GM19238 (cell line): ENCODE measurements at regions not wholly inside any gene's neighbourhood (a gene's known extent, or its start where the extent isn't known, plus 50 kb on each side); places are given as distances from the start of the nearest gene placed in this dataset.

Experiments used
- DNase-seq: peaks from one replicate; pipeline ENCODE4 v3.0.0; 2011; ENCODE audit warnings: low spot score; ENCODE audit not compliant: insufficient read length

DNA sequence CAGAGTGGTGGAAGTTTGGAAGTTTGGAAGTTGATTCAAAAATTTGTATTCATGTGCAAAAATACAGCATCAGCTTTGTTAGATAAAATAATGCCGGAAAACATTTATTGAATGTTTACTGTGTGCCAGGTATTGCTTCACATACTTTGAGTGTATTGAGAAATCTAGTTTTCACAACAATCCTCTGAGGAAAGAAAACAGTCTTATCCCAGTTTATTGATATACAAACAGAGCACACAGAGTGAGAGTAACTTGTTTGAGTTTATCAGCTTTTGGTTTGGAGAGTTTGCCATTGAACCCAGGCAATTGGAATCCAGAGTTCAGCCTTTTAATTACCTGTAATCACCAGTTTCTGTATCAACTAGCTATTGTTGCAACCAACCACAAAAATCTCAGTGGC, 127.2 kb upstream of the RPS6KA3 start:
- no peak for DNase-seq

DNA sequence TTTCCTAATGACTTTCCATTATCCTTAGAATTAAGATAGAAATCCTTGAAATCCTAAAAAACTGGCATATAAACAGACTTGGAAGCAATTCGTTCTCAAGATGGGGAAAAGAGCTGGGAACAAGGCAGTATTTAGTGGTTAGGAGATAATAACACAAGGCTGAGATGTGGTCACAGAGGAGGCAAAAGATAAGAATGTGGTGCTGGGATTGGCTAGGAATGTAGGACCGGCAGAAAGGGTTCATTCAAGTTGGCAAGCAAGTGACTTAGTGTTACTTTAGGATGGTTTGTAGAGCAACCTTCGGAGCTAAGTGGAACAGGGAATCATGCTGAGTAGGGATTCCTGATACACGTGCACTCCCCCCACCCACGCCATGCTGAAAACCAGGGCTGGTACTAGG, 121.9 kb upstream of the RPS6KA3 start:
- DNase-seq: no peak

DNA sequence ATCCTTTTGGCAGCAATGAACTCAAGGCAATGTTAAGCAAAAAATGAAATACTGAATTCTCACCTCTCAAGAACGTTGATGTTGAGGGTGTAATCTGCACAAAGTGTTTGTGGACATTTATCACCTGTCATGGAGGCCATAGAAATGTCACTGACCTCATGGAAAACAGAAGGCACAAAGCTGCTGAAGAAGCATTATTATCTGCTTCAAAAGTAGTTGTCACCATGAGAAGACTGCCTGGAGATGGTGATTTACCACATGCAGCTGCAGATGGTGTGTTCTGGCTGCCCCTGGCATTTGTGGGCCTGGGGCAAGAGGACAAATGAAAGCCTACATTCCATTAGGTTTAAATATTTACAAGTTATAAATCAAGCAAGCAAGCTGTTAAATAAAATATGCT, 116.8 kb upstream of the RPS6KA3 start:
- no peak for DNase-seq

DNA sequence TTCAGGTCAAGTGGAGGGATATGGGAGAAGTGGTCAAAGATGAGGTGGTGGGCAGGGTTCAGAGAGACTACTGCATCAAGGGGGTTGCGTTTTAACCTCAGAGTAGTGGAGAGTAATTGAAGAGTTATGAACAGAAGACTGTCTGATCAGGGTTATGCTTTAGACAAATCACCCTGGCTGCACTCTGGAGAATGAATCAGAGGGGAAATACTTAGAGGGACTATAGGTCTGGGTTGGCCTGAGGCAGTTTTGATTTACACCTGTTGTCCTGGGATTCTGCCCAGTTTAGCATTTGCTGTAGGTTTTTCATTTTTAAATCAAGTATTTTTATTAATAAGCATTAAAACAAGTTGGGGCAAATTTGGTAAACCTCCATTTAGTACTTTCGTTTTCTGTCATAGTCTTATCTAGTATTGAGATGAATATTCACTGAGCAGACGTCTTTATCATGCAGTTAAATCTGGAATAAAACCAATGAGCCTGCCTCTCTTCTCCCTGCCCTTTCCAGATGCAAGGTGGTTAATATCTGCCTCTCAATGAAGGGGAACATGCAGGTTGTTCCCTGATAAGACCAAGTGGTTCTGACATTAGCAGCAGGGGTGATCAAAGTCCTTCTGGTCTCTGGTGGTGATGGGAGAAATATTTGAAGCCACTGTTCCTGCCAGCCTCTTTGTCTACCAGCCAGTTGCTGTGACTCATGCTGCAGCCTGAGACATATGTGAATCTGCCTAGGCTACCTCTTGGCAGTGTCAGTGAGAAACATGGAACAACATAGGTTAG, 116.0 kb upstream of the RPS6KA3 start:
- no peak for DNase-seq

DNA sequence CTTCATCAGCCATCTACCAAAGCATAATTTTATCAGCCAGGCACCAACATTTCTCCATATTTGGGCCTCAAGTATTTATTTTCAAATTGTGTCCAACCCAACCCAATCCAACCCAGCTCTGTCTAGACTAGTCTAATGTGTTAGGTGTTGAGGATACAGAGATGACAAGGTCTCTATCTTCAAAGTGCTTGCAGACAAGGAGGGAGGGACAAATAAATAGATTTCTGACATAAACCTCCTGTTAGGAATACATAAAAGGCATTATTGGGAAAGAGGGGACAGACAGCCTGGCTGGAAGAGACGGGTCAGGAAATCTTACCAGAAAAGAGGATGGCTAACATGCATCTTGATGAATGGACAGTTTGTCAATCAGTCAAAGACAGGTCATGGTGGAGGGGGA, 115.4 kb upstream of the RPS6KA3 start:
- no peak for DNase-seq

DNA sequence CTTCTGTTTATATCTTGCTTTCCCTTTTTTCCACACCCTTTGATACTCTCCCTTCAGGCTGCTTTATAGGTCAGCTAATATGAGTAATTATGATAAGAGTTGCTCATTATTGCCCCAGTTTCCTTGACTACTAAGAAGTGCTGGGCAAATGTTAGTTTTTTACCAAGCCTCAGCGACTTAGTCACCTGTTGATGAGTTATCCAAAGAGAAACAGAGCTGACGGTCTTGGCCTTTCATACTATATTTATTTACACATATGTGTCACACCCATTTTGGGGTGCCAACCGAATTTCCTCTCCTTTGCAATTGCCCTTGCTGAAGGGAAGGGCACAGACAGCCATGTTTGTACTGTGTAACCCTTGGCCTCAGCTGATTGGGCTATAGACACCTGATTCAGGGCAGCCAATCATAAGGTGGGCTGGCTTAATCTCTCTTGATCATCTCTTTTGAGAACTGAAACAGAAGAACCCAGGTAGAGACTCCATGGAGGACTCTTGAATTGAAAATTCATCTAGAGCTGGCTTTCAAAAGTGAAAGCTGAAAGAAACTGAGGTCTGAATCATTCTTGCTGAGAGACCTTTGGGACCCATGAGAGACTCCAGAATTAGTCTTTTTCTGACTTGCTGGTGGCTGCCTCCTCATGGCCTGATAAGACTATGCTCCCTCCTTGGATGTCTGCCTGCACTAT, 111.7 kb upstream of the RPS6KA3 start:
- DNase-seq: no peak

DNA sequence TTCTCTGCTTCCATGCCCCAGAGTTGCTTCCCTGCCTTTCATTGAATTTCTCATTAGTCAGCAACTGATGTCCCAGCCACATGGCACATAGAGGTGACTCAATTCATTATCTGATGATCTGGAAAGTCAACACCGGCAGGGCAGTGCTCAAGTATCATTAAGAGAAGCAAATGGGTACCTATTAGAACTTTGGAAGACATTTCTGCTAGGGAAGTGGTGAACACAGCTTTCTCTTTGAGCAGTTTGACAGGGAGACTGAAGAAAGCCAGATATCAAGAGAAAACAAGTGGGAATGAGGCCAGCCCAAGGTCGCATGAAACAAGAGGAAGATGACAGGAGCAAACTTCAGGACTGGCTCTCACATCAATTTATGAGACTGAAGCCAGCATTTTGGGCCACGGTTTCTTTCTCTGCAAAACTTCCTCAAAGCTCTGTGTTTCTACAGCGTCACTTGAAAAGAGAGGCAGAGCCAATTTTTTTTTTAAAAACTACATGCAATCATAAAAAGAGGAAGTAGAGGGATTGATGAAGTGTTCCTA, 108.3 kb upstream of the RPS6KA3 start:
- DNase-seq: no peak

DNA sequence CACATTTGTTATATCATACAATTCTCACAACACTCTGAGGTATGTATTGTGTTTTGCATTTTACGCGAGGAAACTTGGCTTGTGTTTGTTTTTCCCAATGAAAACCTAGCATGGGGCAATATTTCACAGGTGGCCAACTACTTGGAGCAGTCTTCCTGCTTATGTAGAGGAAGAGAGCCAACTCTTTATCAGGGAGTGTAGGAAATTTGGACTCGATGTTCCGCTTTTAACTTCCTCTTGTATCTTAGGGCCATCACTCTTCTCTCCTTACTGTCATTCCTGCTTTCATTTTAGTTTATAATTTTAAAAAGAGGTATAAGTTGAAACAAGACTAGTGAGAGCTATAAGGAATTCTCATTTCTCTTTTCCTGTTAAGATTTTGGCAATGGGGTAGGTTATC, 107.7 kb upstream of the RPS6KA3 start:
- DNase-seq: no peak

DNA sequence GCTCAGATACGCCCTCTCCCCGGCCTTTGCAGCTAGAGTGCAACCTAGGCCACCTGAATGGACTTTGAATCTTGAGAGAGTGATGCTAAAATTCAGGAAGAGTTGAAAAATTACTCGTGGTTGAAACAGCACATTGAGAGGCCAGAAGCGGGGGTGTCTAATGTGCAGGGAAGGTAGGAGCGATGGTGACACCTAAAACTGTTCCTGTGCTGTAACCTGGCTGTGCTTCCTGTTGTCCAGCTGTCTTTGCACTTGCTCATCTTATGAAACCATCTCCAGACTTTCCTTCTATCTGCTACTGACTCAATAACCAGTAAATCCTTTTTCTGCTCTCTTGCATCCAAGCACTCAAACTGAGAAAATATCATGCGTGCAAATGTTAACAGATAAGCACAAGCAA, 106.4 kb upstream of the RPS6KA3 start:
- DNase-seq: no peak

DNA sequence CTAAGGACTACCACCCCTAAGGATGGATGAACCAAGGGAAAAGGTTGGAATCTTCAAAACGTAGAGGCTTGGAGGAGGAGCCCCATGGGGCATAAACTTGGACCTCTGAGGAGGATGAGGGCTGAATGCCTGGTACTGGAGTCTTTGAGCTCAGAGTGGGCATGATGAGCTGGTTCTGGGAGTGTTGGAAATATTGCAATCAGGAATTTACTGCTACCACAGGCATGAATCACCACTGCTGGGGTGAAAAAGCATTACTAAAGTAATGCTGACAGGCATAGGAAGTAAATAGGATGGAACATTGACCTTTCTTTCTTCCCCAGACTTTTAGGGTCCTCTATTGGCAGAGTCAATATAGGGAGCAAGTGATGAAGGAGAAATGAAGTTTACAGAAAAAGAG, 105.8 kb upstream of the RPS6KA3 start:
- DNase-seq: no peak

DNA sequence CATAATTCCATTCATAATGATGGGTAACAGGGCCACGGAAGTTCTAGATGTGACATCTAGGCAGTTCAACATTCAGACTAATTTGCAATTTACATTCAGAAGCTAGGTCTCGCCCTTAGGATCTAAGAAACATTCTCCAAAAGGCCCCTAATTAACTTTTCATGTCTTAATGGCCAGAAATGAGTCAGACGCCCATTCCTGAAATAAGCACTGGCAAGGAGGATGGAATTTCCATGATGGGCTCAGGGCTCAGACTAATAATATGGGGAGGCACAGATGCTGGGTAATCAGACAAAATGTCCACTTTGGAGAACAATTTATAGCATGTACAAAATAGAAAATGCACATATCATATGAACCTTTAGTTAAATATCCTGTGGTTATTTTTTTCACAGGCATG, 102.8 kb upstream of the RPS6KA3 start:
- DNase-seq: no peak

DNA sequence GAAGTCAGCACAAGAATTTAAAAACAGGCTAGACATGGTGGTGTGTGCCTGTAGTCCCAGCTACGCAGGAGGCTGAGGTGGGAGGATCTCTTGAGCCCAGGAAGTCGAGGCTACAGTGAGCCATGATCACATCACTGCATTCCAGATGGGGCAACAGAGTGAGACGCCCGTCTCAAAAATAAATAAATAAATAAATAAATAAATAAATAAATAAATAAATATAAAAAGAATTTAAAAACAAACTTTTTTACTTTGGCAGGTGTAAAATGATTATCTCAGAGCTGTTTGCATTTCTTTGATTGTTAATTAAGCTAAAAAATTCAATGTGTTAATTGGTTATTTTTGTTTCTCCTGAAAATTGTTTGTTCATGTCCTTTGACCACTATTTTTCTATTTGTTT, 97.5 kb upstream of the RPS6KA3 start:
- DNase-seq: no peak

DNA sequence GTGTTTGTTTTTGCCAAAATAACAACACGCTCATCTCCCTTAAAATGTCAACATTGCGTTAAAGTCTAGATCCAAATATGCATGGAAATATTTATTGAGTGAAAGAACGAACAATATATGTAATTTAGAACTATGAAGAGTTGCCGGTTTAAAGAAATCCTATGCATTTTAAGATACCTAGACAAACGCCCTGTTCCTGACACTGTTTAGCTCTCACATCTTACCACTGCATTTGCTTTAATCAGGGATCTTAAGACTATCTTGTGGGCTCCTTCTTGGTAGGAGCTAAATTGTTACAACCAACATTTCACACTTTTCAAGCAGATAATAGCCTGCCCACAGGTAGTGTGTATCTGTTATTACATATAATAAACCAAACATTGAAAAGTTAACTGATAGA, 96.6 kb upstream of the RPS6KA3 start:
- no peak for DNase-seq

DNA sequence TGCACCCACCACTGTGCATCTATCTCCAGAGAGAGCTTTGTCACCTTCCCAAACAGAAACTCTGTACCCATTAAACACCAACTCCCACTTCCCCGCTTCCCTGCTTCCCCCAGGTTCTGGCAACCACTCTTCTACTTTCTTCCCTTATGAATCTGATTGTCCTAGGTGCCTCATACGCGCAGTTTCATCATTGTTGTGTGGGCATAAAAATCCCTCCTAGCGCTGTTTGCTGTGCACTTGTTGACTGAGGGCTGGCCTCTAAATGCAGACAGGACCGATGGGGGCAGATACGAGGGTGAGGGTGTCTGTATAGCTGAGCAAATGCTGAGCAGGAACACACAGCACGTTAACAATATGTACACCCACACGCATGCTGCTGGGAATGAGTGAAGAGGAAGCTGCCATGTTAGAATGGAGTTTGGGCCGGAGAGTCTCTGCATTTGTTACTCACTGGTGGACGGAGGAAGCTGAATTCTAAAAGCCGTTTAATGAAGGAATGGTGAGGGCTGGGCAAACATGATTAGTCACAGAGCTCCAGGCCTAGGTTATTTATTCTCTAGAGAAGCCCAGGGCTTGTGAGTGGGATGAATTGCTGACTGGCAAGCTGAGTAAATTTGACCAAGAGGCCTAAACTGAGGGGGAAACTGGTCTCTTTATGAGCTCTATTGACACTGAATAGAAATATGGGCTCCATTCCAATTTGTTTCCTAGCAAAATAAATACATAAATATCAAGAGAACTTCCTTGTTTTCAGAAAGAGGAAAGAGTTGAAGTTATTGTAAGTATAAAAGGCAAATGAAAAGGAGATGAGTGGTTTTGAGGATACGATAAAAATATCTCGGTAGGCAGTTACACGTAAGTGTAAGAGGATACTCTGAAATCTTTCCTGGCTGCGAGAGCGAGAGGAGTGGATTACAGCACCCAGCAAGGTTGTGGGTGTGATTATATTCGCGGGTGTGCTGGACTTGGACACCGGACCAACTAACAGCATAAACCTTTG, 95.9 kb upstream of the RPS6KA3 start:
- DNase-seq: no peak

DNA sequence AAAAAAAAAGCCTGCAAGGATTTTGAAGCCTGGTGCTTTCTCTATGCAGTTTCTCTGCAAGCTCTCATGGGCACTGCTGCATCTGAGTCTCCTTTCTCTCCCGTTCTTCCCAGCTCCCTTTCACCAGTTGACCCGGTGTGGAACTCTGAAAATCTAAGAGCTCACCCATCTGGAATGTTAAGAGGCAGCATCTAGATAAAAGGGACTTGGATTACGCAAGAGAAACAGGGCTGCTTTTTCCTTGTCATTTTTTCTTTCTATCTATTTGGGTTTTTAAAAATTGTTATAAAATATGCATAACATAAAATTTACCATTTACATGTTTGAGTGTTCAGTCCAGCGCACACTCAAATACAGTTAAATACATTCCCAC, 95.2 kb upstream of the RPS6KA3 start:
- no peak for DNase-seq

DNA sequence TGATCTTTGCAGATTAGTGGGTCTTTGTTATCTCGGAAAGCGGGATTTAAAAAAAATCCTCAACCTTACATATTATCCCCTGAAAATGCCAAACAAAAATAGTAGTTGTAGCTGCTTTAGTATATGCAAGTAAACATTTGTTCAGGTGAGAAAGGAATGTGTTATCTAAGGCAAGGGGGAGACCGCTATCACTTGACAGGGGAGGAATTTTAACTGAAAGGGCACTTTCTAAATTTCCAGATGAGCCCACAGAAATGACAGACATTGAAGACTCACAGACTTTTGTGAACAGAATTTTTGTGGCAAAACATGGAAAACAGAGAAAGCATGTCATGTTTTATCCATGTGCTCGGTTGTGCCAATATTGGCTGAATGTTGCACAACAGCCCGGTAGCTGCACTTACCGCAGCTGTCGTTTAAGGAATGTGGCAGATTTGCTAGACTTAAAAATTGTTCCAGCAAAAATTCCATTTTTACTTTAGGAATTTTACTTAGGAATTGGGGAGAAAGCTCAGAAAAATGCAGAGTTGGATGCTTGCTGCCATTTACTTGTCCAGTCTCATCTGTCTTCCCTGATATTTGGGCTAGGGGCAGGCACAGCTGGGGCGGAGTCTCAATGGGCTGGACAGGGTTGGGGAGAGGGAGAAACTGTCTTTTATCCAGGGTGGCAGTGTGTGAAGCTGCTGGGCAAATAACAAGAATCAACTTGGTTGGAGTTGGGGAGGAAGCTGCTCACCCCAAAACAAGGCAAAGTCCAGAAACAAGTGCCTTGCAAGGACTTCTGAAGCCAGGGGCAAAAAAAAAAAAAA, 94.6 kb upstream of the RPS6KA3 start:
- DNase-seq: no peak

DNA sequence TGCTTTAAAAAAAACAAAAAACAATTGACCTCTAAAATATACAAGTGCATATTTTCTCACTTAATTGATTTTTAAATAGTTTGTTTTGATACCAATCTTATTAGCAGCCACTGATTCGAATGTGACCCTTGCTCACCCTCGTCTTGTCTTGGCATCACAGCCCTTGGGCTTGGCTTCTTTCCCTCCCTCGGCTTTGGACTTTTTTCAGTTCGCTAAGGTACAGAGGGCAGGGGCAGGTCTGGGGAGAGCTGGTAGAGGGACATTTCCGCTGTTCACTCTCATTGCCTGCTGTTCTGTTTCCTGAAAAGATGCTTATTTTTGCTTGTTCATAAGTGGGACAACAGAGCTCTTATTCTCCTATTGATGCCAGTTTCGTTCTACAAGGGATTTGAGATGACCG, 88.5 kb upstream of the RPS6KA3 start:
- no peak for DNase-seq

DNA sequence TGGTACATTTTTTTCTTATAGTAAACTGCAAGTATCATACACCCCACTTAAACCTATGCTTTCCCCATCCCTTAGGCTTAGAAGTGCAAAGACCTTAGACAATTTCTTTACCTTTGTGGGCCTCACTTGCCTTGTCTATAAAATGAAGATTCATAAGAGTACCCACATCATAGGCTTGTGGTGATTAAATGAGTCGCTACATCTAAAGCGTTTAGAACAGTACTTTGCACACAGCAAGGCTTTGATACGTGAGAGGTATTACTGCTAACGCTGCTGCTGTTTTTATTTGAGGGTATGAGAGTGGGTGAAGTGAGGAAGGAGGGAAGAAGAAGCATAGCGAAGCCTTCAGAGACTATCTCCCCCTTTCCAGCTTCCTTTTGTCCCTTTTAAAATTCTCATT, 87.8 kb upstream of the RPS6KA3 start:
- no peak for DNase-seq

DNA sequence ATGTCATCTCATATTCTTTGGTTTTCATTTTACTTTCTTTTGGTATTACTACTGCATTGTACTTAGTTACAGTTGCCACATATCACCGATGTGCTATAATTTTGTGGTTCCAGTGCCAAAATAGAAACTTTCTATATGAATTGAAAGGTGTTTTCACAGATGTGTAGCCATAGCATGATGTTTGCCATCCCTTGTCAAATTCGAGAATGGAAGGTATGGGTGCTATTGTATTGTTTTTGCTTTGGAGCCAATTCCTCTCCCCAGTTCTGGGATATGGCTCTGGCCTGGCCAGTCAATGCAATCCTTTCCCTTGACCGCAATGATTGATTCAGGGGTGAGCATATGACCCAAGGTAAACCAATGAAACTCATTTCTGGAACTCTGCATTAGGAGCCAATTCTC, 86.2 kb upstream of the RPS6KA3 start:
- DNase-seq: no peak

DNA sequence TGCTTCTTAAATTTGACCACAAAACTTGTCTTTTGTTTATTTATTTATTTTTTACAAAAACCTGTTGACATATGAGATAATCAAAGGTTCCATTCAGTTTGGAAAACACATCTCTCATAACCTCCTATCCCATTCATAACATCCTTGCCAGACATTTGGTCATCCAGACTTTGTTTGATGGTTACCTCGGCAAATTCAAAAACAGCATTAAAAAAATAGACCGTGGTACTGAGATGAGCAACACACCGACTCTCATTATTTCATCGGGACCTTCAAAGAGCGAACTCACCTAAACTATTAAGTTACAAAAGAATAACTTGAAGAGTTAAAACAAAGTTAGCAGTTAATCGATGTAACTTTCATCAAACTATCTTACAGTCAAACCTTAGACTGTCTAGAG, 85.8 kb upstream of the RPS6KA3 start:
- no peak for DNase-seq

DNA sequence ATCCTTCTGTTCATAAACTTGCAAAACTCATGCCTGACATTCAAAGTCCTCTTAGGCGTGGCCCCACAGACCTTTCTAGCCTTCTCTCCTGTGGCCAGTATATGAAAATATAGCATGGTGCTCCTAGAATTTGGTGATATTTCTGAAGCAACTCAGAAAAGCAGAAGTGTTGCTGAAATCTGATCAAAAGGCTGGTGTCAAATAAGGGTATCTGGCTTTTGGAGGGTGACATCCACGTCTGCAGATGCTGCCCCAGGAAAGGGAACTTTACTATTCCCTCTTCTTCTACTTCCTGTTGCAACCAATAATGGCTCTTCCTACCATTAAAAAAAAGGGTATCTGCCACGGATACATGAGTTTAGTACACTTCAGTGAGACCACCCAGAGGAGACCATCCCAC, 83.9 kb upstream of the RPS6KA3 start:
- DNase-seq: no peak
